H9 (cell line): ENCODE measurements at regions not wholly inside any gene's neighbourhood (a gene's known extent, or its start where the extent isn't known, plus 50 kb on each side); places are given as distances from the start of the nearest gene placed in this dataset.

Experiments used
- DNase-seq: peaks from one replicate; pipeline ENCODE4 v3.0.0-alpha.2; 2017
- H2AFZ ChIP-seq: one replicate; pipeline ENCODE4 v1.6.1; 2013; ENCODE audit warnings: mild to moderate bottlenecking, low read length, control low read depth, moderate library complexity
- H2AK5ac ChIP-seq: 2 replicates; pipeline ENCODE4 v1.6.1; 2013; ENCODE audit warnings: low read length, control low read depth, mixed read lengths; ENCODE audit not compliant: insufficient read length
- H2BK120ac ChIP-seq: one replicate; pipeline ENCODE4 v1.6.1; 2013; ENCODE audit warnings: low read depth, mild to moderate bottlenecking, low read length, control low read depth, inconsistent platforms; ENCODE audit not compliant: poor library complexity, severe bottlenecking
- H2BK12ac ChIP-seq: 2 replicates; pipeline ENCODE4 v1.6.1; 2013; ENCODE audit warnings: low read length, control low read depth, mixed read lengths, low read depth; ENCODE audit not compliant: insufficient read length
- H2BK15ac ChIP-seq: 2 replicates; pipeline ENCODE4 v1.6.1; 2013; ENCODE audit warnings: low read depth, low read length, control low read depth
- H2BK20ac ChIP-seq: one replicate; pipeline ENCODE4 v1.6.1; 2013; ENCODE audit warnings: low read depth, mild to moderate bottlenecking, low read length, control low read depth, inconsistent platforms; ENCODE audit not compliant: poor library complexity, severe bottlenecking
- H2BK5ac ChIP-seq: 2 replicates; pipeline ENCODE4 v1.6.1; 2013; ENCODE audit warnings: low read length, control low read depth, mixed read lengths; ENCODE audit not compliant: insufficient read length
- H3K14ac ChIP-seq: 2 replicates; pipeline ENCODE4 v1.6.1; 2013; ENCODE audit warnings: low read length, control low read depth; ENCODE audit not compliant: insufficient read depth
- H3K18ac ChIP-seq: 2 replicates; pipeline ENCODE4 v1.6.1; 2013; ENCODE audit warnings: low read depth, mild to moderate bottlenecking, mixed read lengths, low read length, control low read depth; ENCODE audit not compliant: insufficient read length
- H3K23ac ChIP-seq: 2 replicates; pipeline ENCODE4 v1.6.1; 2013; ENCODE audit warnings: low read length, control low read depth, mixed read lengths, low read depth; ENCODE audit not compliant: insufficient read length
- H3K23me2 ChIP-seq: 2 replicates; pipeline ENCODE4 v1.6.1; 2013; ENCODE audit warnings: low read depth, mild to moderate bottlenecking, mixed read lengths, low read length, control low read depth; ENCODE audit not compliant: insufficient read length, poor library complexity, severe bottlenecking
- H3K27ac ChIP-seq: 2 replicates; pipeline ENCODE4 v1.5.1; 2013; ENCODE audit warnings: low read length, control low read depth, mixed read lengths, low read depth; ENCODE audit not compliant: insufficient read length
- H3K27me3 ChIP-seq: 2 replicates; pipeline ENCODE4 v1.6.1; 2013; ENCODE audit warnings: low read length, control low read depth, inconsistent platforms; ENCODE audit not compliant: insufficient read depth
- H3K4ac ChIP-seq: 2 replicates; pipeline ENCODE4 v1.6.1; 2013; ENCODE audit warnings: low read depth, mild to moderate bottlenecking, control low read depth, inconsistent platforms, low read length, moderate library complexity
- H3K4me1 ChIP-seq: 2 replicates; pipeline ENCODE4 v1.6.1; 2013; ENCODE audit warnings: low read length, control low read depth, inconsistent platforms; ENCODE audit not compliant: insufficient read depth
- H3K4me2 ChIP-seq: 2 replicates; pipeline ENCODE4 v1.6.1; 2013; ENCODE audit warnings: low read length, control low read depth, mixed read lengths; ENCODE audit not compliant: insufficient read length, insufficient read depth
- H3K56ac ChIP-seq: 2 replicates; pipeline ENCODE4 v1.6.1; 2013; ENCODE audit warnings: low read depth, mild to moderate bottlenecking, mixed read lengths, low read length, control low read depth; ENCODE audit not compliant: insufficient read length
- H3K79me1 ChIP-seq: 2 replicates; pipeline ENCODE4 v1.6.1; 2013; ENCODE audit warnings: low read depth, mild to moderate bottlenecking, moderate library complexity, low read length, control low read depth, inconsistent platforms; ENCODE audit not compliant: insufficient read depth, poor library complexity, severe bottlenecking
- H3K79me2 ChIP-seq: 2 replicates; pipeline ENCODE4 v1.6.1; 2013; ENCODE audit warnings: low read length, control low read depth, inconsistent platforms; ENCODE audit not compliant: insufficient read depth
- H3K9ac ChIP-seq: 2 replicates; pipeline ENCODE4 v1.6.1; 2013; ENCODE audit warnings: low read length, control low read depth, mixed read lengths; ENCODE audit not compliant: insufficient read length; ENCODE audit errors: extremely low read depth
- H3K9me3 ChIP-seq: one replicate; pipeline ENCODE4 v1.6.1; 2013; ENCODE audit warnings: low read depth, low read length, inconsistent platforms; ENCODE audit not compliant: control insufficient read depth
- H3T11ph ChIP-seq: one replicate; pipeline ENCODE4 v1.6.1; 2013; ENCODE audit warnings: mild to moderate bottlenecking, low read length, control low read depth, inconsistent platforms
- H4K20me1 ChIP-seq: one replicate; pipeline ENCODE4 v1.6.1; 2013; ENCODE audit not compliant: control insufficient read depth, insufficient read length, insufficient read depth
- H4K5ac ChIP-seq: 2 replicates; pipeline ENCODE4 v1.6.1; 2013; ENCODE audit warnings: low read depth, mild to moderate bottlenecking, mixed read lengths, low read length, control low read depth; ENCODE audit not compliant: insufficient read length
- H4K8ac ChIP-seq: replicated peaks from 2 replicates; pipeline ENCODE4 v1.6.1; 2013; ENCODE audit warnings: low read length, control low read depth, mixed read lengths, low read depth; ENCODE audit not compliant: insufficient read length
- H4K91ac ChIP-seq: 2 replicates; pipeline ENCODE4 v1.6.1; 2013; ENCODE audit warnings: low read depth, mild to moderate bottlenecking, moderate library complexity, mixed read lengths, low read length, control low read depth; ENCODE audit not compliant: insufficient read length
- H3K27ac Mint-ChIP-seq, 3 experiments: 2 replicates in 2 of 3; 3 replicates in 1 of 3; pipeline ENCODE4 v1.8.0; 2020 to 2021; ENCODE audit warnings: mixed read lengths in 3 of 3, mild to moderate bottlenecking in 1 of 3, moderate library complexity in 1 of 3
- H3K27me3 Mint-ChIP-seq: 2 replicates; pipeline ENCODE4 v1.8.0; 2021; ENCODE audit warnings: low read depth, mild to moderate bottlenecking, moderate library complexity, mixed read lengths
- H3K36me3 Mint-ChIP-seq, 3 experiments: 2 replicates in 2 of 3; 3 replicates in 1 of 3; pipeline ENCODE4 v1.8.0; 2020 to 2021; ENCODE audit warnings: low read depth in 3 of 3, mixed read lengths in 3 of 3; ENCODE audit not compliant: insufficient read depth in 1 of 3
- H3K4me1 Mint-ChIP-seq, 2 experiments: 2 replicates each; pipeline ENCODE4 v1.8.0; 2020; ENCODE audit warnings: mixed read lengths in 2 of 2
- H3K4me3 Mint-ChIP-seq, 2 experiments: 2 replicates in 1 of 2; 3 replicates in 1 of 2; pipeline ENCODE4 v1.8.0; 2020 to 2021; ENCODE audit warnings: mild to moderate bottlenecking in 2 of 2, mixed read lengths in 2 of 2, moderate library complexity in 1 of 2
- H3K9me3 Mint-ChIP-seq, 2 experiments: 2 replicates in 1 of 2; 3 replicates in 1 of 2; pipeline ENCODE4 v1.8.0; 2020; ENCODE audit warnings: mild to moderate bottlenecking in 2 of 2, mixed read lengths in 2 of 2, moderate library complexity in 1 of 2
- WGBS: extraction: QIAGEN DNeasy Blood & Tissue Kit; methylation state at CpG from one replicate; pipeline ENCODE4 v1.1.7; 2013; ENCODE audit warnings: missing lambda C conversion rate, low lambda C conversion rate, mixed read lengths; ENCODE audit not compliant: insufficient read length; ENCODE audit errors: extremely low coverage; 5-methylcytosine and 5-hydroxymethylcytosine counted together
- TF ChIP-seq, protein P1 (sequence below): fragments of 200-600 bp; sonication (generic); conservative IDR thresholded peaks from 3 replicates; pipeline ENCODE4 v1.8.0; 2021; ENCODE audit warnings: antibody characterized with exemption, mild to moderate bottlenecking

DNA sequence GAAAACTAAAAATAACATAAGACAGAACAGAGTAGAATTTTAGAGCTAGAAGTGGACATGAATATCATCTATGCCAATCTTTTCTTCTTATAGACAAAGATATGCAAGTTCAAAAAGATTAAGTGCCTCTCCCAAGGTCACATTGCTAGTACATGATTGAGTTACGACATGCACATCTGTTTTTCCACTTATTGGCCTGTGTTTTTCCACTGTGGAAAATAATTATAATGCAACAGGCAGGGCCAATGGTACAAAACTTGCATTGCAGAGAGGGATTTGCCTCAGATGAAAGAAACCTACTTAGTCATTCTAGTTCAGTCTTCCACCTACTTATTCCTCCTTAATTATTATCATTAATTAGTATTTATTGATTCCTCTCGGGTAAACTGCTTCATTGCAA lies 407.8 kb upstream of the SGCD start:
- Histone ChIP-seq H3K27me3 (no peaks in the 10 kb centered on the region), H4K8ac (no peak overlapping the region), H3K23me2 (no peaks in the 10 kb centered on the region), H2AK5ac (no peak overlapping the region), H2BK20ac (no peak overlapping the region), H3K9me3 (no peaks in the 10 kb centered on the region), H3K14ac (no peak overlapping the region), H3K79me1 (no peaks in the 10 kb centered on the region), H2BK5ac (no peak overlapping the region), H2AFZ (no peak overlapping the region), H3K4me2 (no peak overlapping the region), H3K56ac (no peak overlapping the region), H2BK12ac (no peak overlapping the region), H4K91ac (no peak overlapping the region), H3K18ac (no peak overlapping the region), H4K5ac (no peak overlapping the region), H3T11ph (no peak overlapping the region), H3K79me2 (no peaks in the 10 kb centered on the region), H4K20me1 (no peaks in the 10 kb centered on the region), H3K27ac (no peak overlapping the region), H3K4me1 (no peaks in the 10 kb centered on the region; the same call in 1 of the 2 replicates), H2BK120ac (no peak overlapping the region), H3K23ac (no peak overlapping the region), H3K4ac (no peak overlapping the region), H2BK15ac (no peak overlapping the region), H3K9ac (no peak overlapping the region)
- no peaks in the 10 kb centered on the region for H3K27me3 Mint-ChIP-seq
- no CpG with 5 or more reads among the region's 2 CpGs for WGBS
- H3K4me3 Mint-ChIP-seq, result no peak overlapping the region
- no peaks in the 10 kb centered on the region for H3K9me3 Mint-ChIP-seq
- no peak for DNase-seq
- TF ChIP-seq, protein P1, sequence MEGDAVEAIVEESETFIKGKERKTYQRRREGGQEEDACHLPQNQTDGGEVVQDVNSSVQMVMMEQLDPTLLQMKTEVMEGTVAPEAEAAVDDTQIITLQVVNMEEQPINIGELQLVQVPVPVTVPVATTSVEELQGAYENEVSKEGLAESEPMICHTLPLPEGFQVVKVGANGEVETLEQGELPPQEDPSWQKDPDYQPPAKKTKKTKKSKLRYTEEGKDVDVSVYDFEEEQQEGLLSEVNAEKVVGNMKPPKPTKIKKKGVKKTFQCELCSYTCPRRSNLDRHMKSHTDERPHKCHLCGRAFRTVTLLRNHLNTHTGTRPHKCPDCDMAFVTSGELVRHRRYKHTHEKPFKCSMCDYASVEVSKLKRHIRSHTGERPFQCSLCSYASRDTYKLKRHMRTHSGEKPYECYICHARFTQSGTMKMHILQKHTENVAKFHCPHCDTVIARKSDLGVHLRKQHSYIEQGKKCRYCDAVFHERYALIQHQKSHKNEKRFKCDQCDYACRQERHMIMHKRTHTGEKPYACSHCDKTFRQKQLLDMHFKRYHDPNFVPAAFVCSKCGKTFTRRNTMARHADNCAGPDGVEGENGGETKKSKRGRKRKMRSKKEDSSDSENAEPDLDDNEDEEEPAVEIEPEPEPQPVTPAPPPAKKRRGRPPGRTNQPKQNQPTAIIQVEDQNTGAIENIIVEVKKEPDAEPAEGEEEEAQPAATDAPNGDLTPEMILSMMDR, result no peak
- H3K4me1 Mint-ChIP-seq, result peaks cover 8 to 9% of the 10 kb centered on the region in 2 experiments
- no peaks in the 10 kb centered on the region for H3K36me3 Mint-ChIP-seq
- no peak overlapping the region for H3K27ac Mint-ChIP-seq
